Immature natural killer cell (primary cell): ENCODE measurements at regions not wholly inside any gene's neighbourhood (a gene's known extent, or its start where the extent isn't known, plus 50 kb on each side); places are given as distances from the start of the nearest gene placed in this dataset.

ENCODE experiments used
- DNase-seq, 3 donors: peaks; one replicate each; pipeline ENCODE4 v3.0.0; 2022; ENCODE audit warnings: mixed read lengths in 1 of 3
- H3K27ac Mint-ChIP-seq, 6 donors: one replicate each; pipeline ENCODE4 v1.8.0; 2020; ENCODE audit warnings: mixed read lengths in 6 of 6, mild to moderate bottlenecking in 5 of 6, inconsistent platforms in 4 of 6, moderate library complexity in 3 of 6
- H3K27me3 Mint-ChIP-seq, 3 donors: one replicate each; pipeline ENCODE4 v1.8.0; 2020 to 2021; ENCODE audit warnings: low read depth in 3 of 3, mild to moderate bottlenecking in 3 of 3, mixed read lengths in 3 of 3, moderate library complexity in 3 of 3, inconsistent platforms in 1 of 3
- H3K36me3 Mint-ChIP-seq, 3 donors: one replicate each; pipeline ENCODE4 v1.8.0; 2020; ENCODE audit warnings: mixed read lengths in 3 of 3, inconsistent platforms in 2 of 3, mild to moderate bottlenecking in 2 of 3
- H3K4me1 Mint-ChIP-seq, 2 donors: one replicate each; pipeline ENCODE4 v1.8.0; 2020; ENCODE audit warnings: inconsistent platforms in 2 of 2, mild to moderate bottlenecking in 2 of 2, mixed read lengths in 2 of 2, moderate library complexity in 1 of 2
- H3K4me3 Mint-ChIP-seq, 5 donors: one replicate each; pipeline ENCODE4 v1.8.0; 2020; ENCODE audit warnings: mild to moderate bottlenecking in 5 of 5, mixed read lengths in 5 of 5, inconsistent platforms in 3 of 5, moderate library complexity in 3 of 5
- H3K9me3 Mint-ChIP-seq, 6 donors: one replicate each; pipeline ENCODE4 v1.8.0; 2020; ENCODE audit warnings: mild to moderate bottlenecking in 6 of 6, mixed read lengths in 6 of 6, inconsistent platforms in 4 of 6, moderate library complexity in 3 of 6

DNA sequence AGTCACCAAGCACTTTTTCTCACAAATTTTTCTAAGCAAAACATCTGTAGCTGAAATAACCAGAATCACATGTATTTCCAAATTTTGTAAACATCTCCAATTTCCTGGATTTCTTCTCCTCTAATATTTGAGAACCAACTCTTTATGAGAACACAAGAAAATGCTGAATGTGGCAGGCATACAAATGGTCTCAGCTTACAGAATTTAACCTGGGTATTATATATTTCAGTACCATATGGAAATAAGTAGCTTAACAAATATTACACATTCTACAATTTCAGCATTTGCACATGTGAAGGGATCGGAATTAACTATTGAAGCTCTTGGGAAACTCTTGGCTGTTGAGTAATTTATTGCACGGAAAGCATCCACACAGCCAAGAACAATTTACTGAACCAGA lies 92.5 kb downstream of the TBXT start:
- H3K27ac Mint-ChIP-seq, result no peak overlapping the region
- H3K4me1 Mint-ChIP-seq, result no peaks in the 10 kb centered on the region
- H3K36me3 Mint-ChIP-seq, result no peaks in the 10 kb centered on the region
- H3K27me3 Mint-ChIP-seq, result peaks cover 0 to 7% (median 4%) of the 10 kb centered on the region in 3 donors
- DNase-seq, result no peak
- H3K4me3 Mint-ChIP-seq, result no peak overlapping the region
- no peaks in the 10 kb centered on the region for H3K9me3 Mint-ChIP-seq

DNA sequence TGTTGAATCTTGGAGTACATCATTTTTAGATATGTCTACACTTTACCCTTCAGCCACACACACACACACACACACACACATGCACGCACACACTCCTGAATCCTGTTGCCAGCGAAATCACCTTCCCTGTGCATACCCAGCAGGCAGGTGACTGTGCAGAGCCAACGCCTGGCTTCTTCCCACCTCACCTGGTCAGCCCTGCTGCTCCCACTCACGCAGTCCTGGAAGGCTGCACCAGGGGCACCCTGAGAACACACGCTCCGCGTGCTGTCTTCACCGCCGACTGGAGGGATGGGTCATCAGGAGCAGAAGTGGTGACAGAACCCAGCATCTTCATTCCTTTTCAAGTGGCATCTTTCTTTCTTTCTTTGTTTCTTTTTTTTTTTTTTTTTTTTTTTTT lies 94.6 kb downstream of the TBXT start:
- no peaks in the 10 kb centered on the region for H3K9me3 Mint-ChIP-seq
- H3K4me1 Mint-ChIP-seq, result no peaks in the 10 kb centered on the region
- H3K36me3 Mint-ChIP-seq, result no peaks in the 10 kb centered on the region
- DNase-seq, result no peak
- no peak overlapping the region for H3K27ac Mint-ChIP-seq
- H3K4me3 Mint-ChIP-seq, result no peak overlapping the region
- peaks cover 0 to 5% (median 3%) of the 10 kb centered on the region in 3 donors for H3K27me3 Mint-ChIP-seq

DNA sequence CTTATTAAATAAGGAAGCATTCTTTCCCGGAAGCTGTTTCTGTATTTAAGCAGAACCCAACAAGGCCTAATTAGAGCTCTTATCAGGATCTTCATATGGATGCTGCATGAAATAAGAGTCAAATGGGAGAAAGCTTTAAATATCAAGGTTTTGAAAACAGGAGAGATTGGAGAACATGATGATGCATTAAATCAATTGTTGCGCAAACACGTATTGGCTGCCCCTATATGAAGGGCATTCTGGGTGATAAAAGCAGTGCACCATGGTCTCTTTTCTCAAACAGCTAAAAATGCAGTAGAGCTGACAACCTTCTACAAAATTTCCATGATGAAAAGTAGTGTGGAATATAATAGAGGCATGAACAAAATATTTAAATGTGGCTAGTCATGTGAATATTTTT lies 98.9 kb downstream of the TBXT start:
- H3K27ac Mint-ChIP-seq, result no peak overlapping the region

DNA sequence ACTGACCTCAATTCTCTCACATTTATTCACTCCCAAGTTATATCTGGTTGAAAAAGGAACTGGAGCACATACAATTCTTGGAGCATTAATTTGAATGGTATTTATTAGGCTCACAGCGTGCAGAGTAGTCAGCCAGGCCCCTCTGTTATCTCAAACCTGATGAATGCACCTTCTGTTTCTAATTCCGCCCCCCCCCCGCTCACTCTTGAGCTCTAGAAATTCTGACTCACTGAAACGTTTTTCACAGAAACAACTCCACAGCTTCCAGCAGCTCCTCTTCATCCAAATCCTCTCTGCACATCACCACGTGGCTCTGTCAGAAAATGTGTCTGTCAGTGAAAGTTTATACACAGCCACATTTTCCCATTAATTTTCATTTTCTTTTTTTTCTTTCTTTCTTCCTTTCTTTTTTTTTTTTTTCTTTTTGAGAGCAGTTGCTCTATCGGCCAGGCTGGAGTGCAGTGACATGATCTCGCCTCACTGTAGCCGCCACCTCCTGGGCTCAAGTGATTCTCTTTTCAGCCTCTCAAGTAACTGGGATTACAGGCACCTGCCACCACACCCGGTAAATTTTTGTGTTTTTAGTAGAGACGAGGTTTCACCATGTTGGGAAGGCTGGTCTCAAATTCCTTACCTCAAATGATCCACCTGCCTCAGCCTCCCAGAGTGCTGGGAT lies 109.4 kb downstream of the TBXT start:
- no peak for DNase-seq
- H3K9me3 Mint-ChIP-seq, result peaks cover 13 to 32% (median 18%) of the 10 kb centered on the region in 6 donors

More for the DNA sequence above, 98.9 kb downstream of the TBXT start:
- Mint-ChIP-seq H3K9me3 (peaks cover 0 to 6% (median 0%) of the 10 kb centered on the region in 6 donors), H3K36me3 (no peaks in the 10 kb centered on the region), H3K4me1 (no peaks in the 10 kb centered on the region), H3K4me3 (no peak overlapping the region), H3K27me3 (peaks cover 0 to 5% (median 3%) of the 10 kb centered on the region in 3 donors)
- DNase-seq, result no peak

DNA sequence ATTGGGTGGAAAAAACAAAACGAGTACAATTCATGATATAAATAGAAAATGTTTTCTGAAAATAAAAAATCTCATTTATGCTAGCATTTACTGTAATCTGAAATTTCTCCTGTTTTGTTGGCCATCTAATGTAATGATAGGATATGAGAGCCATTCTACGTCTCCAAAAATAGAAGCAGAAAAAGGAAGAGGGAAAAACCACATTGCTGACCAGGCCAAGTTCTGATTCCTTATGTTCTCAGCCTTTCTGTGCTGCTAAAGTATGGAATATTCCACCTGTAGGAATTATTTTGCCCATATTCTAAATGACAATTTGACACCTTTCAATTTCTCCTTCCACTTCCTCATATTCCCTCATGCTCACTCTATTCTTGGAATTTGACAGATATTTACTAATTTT lies 110.2 kb downstream of the TBXT start:
- Mint-ChIP-seq H3K4me1 (no peaks in the 10 kb centered on the region), H3K27me3 (peaks cover 2 to 10% (median 10%) of the 10 kb centered on the region in 3 donors), H3K36me3 (peaks cover 0 to 7% (median 6%) of the 10 kb centered on the region in 3 donors), H3K4me3 (no peak overlapping the region), H3K27ac (no peak overlapping the region), H3K9me3 (peaks cover 17 to 36% (median 21%) of the 10 kb centered on the region in 6 donors)
- DNase-seq, result no peak

More for the DNA sequence above, 109.4 kb downstream of the TBXT start:
- H3K27ac Mint-ChIP-seq, result no peak overlapping the region
- H3K4me1 Mint-ChIP-seq, result no peaks in the 10 kb centered on the region
- peaks cover 0 to 7% (median 6%) of the 10 kb centered on the region in 3 donors for H3K36me3 Mint-ChIP-seq
- H3K27me3 Mint-ChIP-seq, result peaks cover 0 to 14% (median 10%) of the 10 kb centered on the region in 3 donors
- H3K4me3 Mint-ChIP-seq, result no peak overlapping the region

- Mint-ChIP-seq H3K4me3 (no peak overlapping the region), H3K27me3 (peaks cover 6 to 13% (median 8%) of the 10 kb centered on the region in 3 donors), H3K4me1 (no peaks in the 10 kb centered on the region), H3K36me3 (peaks cover 0 to 7% (median 6%) of the 10 kb centered on the region in 3 donors), H3K9me3 (peaks cover 18 to 44% (median 26%) of the 10 kb centered on the region in 6 donors), H3K27ac (no peak overlapping the region)
- no peak for DNase-seq
Observed at GRCh38 chr6:166056637-166057036, 111.0 kb downstream of the TBXT start.

DNA sequence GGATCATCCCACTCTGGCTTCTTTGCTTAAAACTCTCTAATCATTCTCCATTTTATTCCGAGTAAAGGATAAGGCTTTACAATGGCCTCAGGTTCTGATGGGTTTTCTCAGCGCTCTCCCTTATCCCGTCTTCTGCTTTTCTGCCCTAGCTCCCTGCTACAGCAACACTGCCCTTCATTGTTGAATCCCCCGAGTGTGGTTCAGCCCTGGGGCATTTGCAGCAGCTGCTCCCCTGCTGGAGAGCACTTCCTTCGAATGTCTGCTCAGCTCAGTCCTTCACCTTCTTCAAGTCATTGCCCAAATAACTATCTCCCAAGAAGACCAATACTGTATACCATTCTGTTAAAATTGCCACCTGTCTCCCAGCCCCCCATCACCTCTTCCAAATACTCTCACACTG lies 111.8 kb downstream of the TBXT start:
- peaks cover 18 to 46% (median 26%) of the 10 kb centered on the region in 6 donors for H3K9me3 Mint-ChIP-seq
- H3K4me3 Mint-ChIP-seq, result no peak overlapping the region
- H3K27me3 Mint-ChIP-seq, result peaks cover 6 to 15% (median 8%) of the 10 kb centered on the region in 3 donors
- no peak overlapping the region for H3K27ac Mint-ChIP-seq
- H3K36me3 Mint-ChIP-seq, result peaks cover 0 to 7% (median 6%) of the 10 kb centered on the region in 3 donors
- H3K4me1 Mint-ChIP-seq, result no peaks in the 10 kb centered on the region
- no peak for DNase-seq

GRCh38 chr6:166052837-166053236 lies 114.8 kb downstream of the TBXT start:
- H3K4me3 Mint-ChIP-seq, result no peak overlapping the region
- no peak overlapping the region for H3K27ac Mint-ChIP-seq
- H3K9me3 Mint-ChIP-seq, result peaks cover 17 to 46% (median 26%) of the 10 kb centered on the region in 6 donors
- no peaks in the 10 kb centered on the region for H3K4me1 Mint-ChIP-seq
- peaks cover 0 to 7% (median 6%) of the 10 kb centered on the region in 3 donors for H3K36me3 Mint-ChIP-seq
- DNase-seq, result no peak
- H3K27me3 Mint-ChIP-seq, result peaks cover 4 to 14% (median 6%) of the 10 kb centered on the region in 3 donors

GRCh38 chr6:166050559-166050958 lies 117.1 kb downstream of the TBXT start:
- H3K27ac Mint-ChIP-seq, result no peak overlapping the region
- H3K36me3 Mint-ChIP-seq, result peaks cover 0 to 2% (median 0%) of the 10 kb centered on the region in 3 donors
- peaks cover 8 to 34% (median 21%) of the 10 kb centered on the region in 6 donors for H3K9me3 Mint-ChIP-seq
- DNase-seq, result no peak
- no peak overlapping the region for H3K4me3 Mint-ChIP-seq
- peaks cover 2 to 9% (median 8%) of the 10 kb centered on the region in 3 donors for H3K27me3 Mint-ChIP-seq
- no peaks in the 10 kb centered on the region for H3K4me1 Mint-ChIP-seq

DNA sequence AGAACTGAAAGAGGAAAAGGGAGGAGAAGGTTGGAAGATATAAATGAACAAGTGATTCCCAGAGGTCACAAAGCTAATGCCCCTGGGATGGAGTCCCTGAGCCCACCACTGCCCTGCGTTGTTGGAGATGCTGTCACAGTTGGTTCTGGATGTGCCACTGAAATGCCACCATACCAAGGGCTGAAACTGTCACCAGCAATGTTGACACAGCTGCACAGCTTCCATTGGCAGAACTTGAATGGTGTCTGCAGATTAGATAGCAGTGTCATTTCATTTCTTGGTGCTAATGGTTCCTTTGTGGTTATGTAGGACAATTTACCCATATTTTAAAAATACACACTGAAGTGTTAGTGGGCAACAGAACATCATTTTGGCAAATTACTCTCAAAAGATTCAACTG lies 120.7 kb downstream of the TBXT start:
- DNase-seq, result no peak
- peaks cover 2 to 7% (median 3%) of the 10 kb centered on the region in 3 donors for H3K27me3 Mint-ChIP-seq
- H3K4me1 Mint-ChIP-seq, result no peaks in the 10 kb centered on the region
- H3K9me3 Mint-ChIP-seq, result peaks cover 0 to 5% (median 2%) of the 10 kb centered on the region in 6 donors
- no peaks in the 10 kb centered on the region for H3K36me3 Mint-ChIP-seq
- no peak overlapping the region for H3K4me3 Mint-ChIP-seq
- H3K27ac Mint-ChIP-seq, result no peak overlapping the region

- H3K36me3 Mint-ChIP-seq, result no peaks in the 10 kb centered on the region
- H3K9me3 Mint-ChIP-seq, result no peaks in the 10 kb centered on the region
- H3K27ac Mint-ChIP-seq, result no peak overlapping the region
- no peak for DNase-seq
- H3K4me3 Mint-ChIP-seq, result no peak overlapping the region
- peaks cover 2 to 4% (median 3%) of the 10 kb centered on the region in 3 donors for H3K27me3 Mint-ChIP-seq
- H3K4me1 Mint-ChIP-seq, result no peaks in the 10 kb centered on the region
Observed at GRCh38 chr6:166046226-166046625, 121.4 kb downstream of the TBXT start.

DNA sequence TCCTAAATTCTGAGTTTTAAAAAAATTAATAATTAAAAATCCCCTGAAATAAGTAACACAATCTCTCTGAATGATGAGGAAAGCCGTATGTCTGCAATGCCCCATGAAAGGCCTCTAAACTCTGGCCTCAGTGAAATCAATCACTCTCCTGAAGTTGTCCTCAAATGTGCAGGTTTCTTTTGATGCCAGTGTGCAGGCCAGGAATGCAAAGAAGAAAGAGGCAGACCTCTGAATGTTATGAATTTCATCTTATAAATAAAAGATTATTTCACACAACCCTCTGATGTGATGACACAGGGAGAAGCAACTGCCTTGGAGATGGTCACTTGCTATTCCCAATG lies 121.8 kb downstream of the TBXT start:
- DNase-seq, result no peak
- Mint-ChIP-seq H3K36me3 (no peaks in the 10 kb centered on the region), H3K9me3 (no peaks in the 10 kb centered on the region), H3K4me3 (no peak overlapping the region), H3K27ac (no peak overlapping the region), H3K4me1 (no peaks in the 10 kb centered on the region), H3K27me3 (peaks cover 2 to 4% (median 3%) of the 10 kb centered on the region in 3 donors)

GRCh38 chr6:166045173-166045859 lies 122.3 kb downstream of the TBXT start:
- H3K27me3 Mint-ChIP-seq, result peaks cover 2 to 4% (median 3%) of the 10 kb centered on the region in 3 donors

GRCh38 chr6:166041277-166041676 lies 126.4 kb downstream of the TBXT start:
- Mint-ChIP-seq H3K4me1 (no peaks in the 10 kb centered on the region), H3K27me3 (peaks cover under 1 to 5% (median 3%) of the 10 kb centered on the region in 3 donors), H3K9me3 (peaks cover 0 to 7% (median 0%) of the 10 kb centered on the region in 6 donors), H3K27ac (no peak overlapping the region), H3K36me3 (no peaks in the 10 kb centered on the region), H3K4me3 (no peak overlapping the region)
- no peak for DNase-seq

More at GRCh38 chr6:166045173-166045859, 122.3 kb downstream of the TBXT start:
- Mint-ChIP-seq H3K27ac (no peak overlapping the region), H3K4me3 (no peak overlapping the region), H3K9me3 (no peaks in the 10 kb centered on the region), H3K4me1 (no peaks in the 10 kb centered on the region), H3K36me3 (no peaks in the 10 kb centered on the region)
- no peak for DNase-seq
